Neural cell (in vitro differentiated cells): ENCODE measurements at regions not wholly inside any gene's neighbourhood (a gene's known extent, or its start where the extent isn't known, plus 50 kb on each side); places are given as distances from the start of the nearest gene placed in this dataset.

Source experiments
- EP300 ChIP-seq: fragments of 450-650 bp; conservative IDR thresholded peaks from 2 replicates; pipeline ENCODE4 v1.6.1; 2014; ENCODE audit warnings: antibody characterized with exemption, mild to moderate bottlenecking, moderate library complexity; ENCODE audit not compliant: poor library complexity, severe bottlenecking
- EZH2 ChIP-seq: fragments of 200-600, 300-800 bp; shearing (Covaris generic), sonication (generic); IDR thresholded peaks from 2 replicates; pipeline ENCODE4 v1.6.1; 2014; ENCODE audit warnings: antibody characterized with exemption, low read length, borderline replicate concordance, mild to moderate bottlenecking; ENCODE audit not compliant: insufficient read depth, poor library complexity, severe bottlenecking
- POLR2AphosphoS5 ChIP-seq: IDR thresholded peaks from 2 replicates; pipeline ENCODE4 v1.6.1; 2012
- RAD21 ChIP-seq: fragments of 450-650 bp; conservative IDR thresholded peaks from 2 replicates; pipeline ENCODE4 v1.6.1; 2014; ENCODE audit warnings: antibody characterized with exemption, mild to moderate bottlenecking, moderate library complexity
- TF ChIP-seq, protein P1 (sequence below): fragments of 450-650 bp; IDR thresholded peaks from 2 replicates; pipeline ENCODE4 v1.5.1; 2014; ENCODE audit warnings: antibody characterized with exemption, mild to moderate bottlenecking, moderate library complexity; ENCODE audit not compliant: poor library complexity, severe bottlenecking
- TF ChIP-seq, protein P2 (sequence below): IDR thresholded peaks from 2 replicates; pipeline ENCODE4 v1.6.1; 2012; ENCODE audit warnings: borderline replicate concordance

DNA sequence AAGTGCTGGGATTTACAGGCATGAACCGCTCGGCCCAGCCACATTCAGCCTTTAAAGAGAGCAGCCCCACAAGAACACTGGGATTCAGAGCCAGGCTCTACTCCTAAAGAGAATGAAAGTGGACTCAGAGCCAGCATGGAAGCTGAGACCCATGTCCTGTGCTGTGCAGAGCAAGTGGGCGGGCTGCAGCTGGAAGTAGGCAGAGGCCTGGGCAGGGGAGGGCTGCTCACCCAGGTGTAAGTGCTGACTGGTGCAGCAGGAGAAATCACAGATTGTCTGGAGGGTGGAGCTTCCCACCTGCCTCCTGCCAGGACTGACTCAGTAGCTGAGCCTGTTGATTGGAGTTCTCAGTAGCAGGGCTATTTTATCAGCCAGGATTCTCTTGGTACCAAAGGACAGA, 178.7 kb downstream of the KATNIP start:
- TF ChIP-seq, protein P1, sequence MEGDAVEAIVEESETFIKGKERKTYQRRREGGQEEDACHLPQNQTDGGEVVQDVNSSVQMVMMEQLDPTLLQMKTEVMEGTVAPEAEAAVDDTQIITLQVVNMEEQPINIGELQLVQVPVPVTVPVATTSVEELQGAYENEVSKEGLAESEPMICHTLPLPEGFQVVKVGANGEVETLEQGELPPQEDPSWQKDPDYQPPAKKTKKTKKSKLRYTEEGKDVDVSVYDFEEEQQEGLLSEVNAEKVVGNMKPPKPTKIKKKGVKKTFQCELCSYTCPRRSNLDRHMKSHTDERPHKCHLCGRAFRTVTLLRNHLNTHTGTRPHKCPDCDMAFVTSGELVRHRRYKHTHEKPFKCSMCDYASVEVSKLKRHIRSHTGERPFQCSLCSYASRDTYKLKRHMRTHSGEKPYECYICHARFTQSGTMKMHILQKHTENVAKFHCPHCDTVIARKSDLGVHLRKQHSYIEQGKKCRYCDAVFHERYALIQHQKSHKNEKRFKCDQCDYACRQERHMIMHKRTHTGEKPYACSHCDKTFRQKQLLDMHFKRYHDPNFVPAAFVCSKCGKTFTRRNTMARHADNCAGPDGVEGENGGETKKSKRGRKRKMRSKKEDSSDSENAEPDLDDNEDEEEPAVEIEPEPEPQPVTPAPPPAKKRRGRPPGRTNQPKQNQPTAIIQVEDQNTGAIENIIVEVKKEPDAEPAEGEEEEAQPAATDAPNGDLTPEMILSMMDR: no peak
- TF ChIP-seq EZH2: no peak
- TF ChIP-seq, protein P2, sequence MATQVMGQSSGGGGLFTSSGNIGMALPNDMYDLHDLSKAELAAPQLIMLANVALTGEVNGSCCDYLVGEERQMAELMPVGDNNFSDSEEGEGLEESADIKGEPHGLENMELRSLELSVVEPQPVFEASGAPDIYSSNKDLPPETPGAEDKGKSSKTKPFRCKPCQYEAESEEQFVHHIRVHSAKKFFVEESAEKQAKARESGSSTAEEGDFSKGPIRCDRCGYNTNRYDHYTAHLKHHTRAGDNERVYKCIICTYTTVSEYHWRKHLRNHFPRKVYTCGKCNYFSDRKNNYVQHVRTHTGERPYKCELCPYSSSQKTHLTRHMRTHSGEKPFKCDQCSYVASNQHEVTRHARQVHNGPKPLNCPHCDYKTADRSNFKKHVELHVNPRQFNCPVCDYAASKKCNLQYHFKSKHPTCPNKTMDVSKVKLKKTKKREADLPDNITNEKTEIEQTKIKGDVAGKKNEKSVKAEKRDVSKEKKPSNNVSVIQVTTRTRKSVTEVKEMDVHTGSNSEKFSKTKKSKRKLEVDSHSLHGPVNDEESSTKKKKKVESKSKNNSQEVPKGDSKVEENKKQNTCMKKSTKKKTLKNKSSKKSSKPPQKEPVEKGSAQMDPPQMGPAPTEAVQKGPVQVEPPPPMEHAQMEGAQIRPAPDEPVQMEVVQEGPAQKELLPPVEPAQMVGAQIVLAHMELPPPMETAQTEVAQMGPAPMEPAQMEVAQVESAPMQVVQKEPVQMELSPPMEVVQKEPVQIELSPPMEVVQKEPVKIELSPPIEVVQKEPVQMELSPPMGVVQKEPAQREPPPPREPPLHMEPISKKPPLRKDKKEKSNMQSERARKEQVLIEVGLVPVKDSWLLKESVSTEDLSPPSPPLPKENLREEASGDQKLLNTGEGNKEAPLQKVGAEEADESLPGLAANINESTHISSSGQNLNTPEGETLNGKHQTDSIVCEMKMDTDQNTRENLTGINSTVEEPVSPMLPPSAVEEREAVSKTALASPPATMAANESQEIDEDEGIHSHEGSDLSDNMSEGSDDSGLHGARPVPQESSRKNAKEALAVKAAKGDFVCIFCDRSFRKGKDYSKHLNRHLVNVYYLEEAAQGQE: no peak
- TF ChIP-seq POLR2AphosphoS5: no peak
- no peak for TF ChIP-seq RAD21
- TF ChIP-seq EP300: no peak
